ENCODE measurements at regions not wholly inside any gene's neighbourhood (a gene's known extent, or its start where the extent isn't known, plus 50 kb on each side); places are given as distances from the start of the nearest gene placed in this dataset.
"Not testable (repeated sequence)": the region's sequence is repeated elsewhere in the genome, so short reads cannot be mapped to it uniquely, and the experiment has no call there.

DNA sequence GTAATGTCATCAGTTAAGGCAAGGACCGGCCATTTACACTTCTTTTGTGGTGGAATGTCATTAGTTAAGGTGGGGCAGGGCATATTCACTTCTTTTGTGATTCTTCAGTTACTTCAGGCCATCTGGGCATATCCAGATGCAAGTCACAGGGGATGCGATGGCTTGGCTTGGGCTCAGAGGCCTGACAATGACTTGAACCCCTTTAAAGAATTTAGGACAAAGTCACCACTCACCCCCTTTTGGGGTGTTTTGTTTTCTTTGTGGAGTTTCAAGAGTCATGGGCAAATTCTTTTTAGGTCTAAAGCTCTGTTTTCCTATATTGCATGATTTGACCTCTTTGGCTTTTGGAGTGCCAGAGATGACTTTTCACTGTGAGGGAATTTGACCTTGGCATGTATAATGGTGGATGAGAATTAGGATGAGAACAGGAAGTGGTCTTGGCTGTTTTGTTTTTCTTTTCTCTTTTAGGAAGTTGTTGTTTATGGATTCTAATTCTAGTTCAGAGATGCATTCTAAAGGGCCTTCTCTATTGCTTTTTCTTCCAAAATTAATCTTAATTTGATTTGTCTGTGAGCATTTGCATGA lies 385.3 kb downstream of the KIF20B start:
- TF ChIP-seq, protein P1, sequence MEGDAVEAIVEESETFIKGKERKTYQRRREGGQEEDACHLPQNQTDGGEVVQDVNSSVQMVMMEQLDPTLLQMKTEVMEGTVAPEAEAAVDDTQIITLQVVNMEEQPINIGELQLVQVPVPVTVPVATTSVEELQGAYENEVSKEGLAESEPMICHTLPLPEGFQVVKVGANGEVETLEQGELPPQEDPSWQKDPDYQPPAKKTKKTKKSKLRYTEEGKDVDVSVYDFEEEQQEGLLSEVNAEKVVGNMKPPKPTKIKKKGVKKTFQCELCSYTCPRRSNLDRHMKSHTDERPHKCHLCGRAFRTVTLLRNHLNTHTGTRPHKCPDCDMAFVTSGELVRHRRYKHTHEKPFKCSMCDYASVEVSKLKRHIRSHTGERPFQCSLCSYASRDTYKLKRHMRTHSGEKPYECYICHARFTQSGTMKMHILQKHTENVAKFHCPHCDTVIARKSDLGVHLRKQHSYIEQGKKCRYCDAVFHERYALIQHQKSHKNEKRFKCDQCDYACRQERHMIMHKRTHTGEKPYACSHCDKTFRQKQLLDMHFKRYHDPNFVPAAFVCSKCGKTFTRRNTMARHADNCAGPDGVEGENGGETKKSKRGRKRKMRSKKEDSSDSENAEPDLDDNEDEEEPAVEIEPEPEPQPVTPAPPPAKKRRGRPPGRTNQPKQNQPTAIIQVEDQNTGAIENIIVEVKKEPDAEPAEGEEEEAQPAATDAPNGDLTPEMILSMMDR (IDR thresholded peaks at IDR 0.05; ENCODE audit: insufficient read depth, low read length, poor library complexity, severe bottlenecking) = not testable (repeated sequence)
- not testable (repeated sequence) for TF ChIP-seq EZH2phosphoT487 (conservative IDR thresholded peaks at IDR 0.05; ENCODE audit: low read length)

All from SU-DHL-6 (cell line).